CD4-positive, alpha-beta T cell (primary cell): ENCODE measurements at regions not wholly inside any gene's neighbourhood (a gene's known extent, or its start where the extent isn't known, plus 50 kb on each side); places are given as distances from the start of the nearest gene placed in this dataset.
"Not testable (repeated sequence)": the region's sequence is repeated elsewhere in the genome, so short reads cannot be mapped to it uniquely, and the experiment has no call there.

Experiments used
- ATAC-seq: fragments of 200-7000 bp; cut with Tn5 transposase; one replicate; pipeline ENCODE4 v1.10.0; 2022; ENCODE audit warnings: mild to moderate bottlenecking; ENCODE audit not compliant: poor library complexity
- CTCF ChIA-PET: fragments of 350-600 bp; sonication (Branson Sonifier 250); formaldehyde crosslinking; loops from one replicate; lab custom pipeline; 2021; ENCODE audit warnings: antibody characterized with exemption, inconsistent platforms; lab: Charles Lee
- POLR2A ChIA-PET: fragments of 350-600 bp; sonication (Branson Sonifier 250); formaldehyde crosslinking; loops from one replicate; lab custom pipeline; 2021; ENCODE audit warnings: antibody characterized with exemption, inconsistent platforms; lab: Charles Lee
- DNase-seq, 14 experiments: peaks; one replicate each; pipeline ENCODE4 v3.0.0-alpha.2; 2013 to 2020; ENCODE audit warnings: mixed read lengths in 2 of 14
- H3K27ac ChIP-seq, 2 donors: one replicate each; pipeline versions ENCODE4 v1.5.1 to v1.7.0; 2013; ENCODE audit warnings: low read length in 2 of 2, low read depth in 1 of 2, mild to moderate bottlenecking in 1 of 2
- H3K27me3 ChIP-seq, 2 experiments: 1 replicate in 1 of 2; 2 replicates in 1 of 2; pipeline versions ENCODE4 v1.6.1 to v1.7.0; 2013; ENCODE audit warnings: low read length in 2 of 2, control low read depth in 1 of 2, mild to moderate bottlenecking in 1 of 2, moderate library complexity in 1 of 2; ENCODE audit not compliant: insufficient read depth in 2 of 2, control insufficient read depth in 1 of 2
- H3K36me3 ChIP-seq: one replicate; pipeline ENCODE4 v1.6.1; 2013; ENCODE audit warnings: low read length, control low read depth; ENCODE audit not compliant: insufficient read depth
- H3K4me1 ChIP-seq: one replicate; pipeline ENCODE4 v1.6.1; 2013; ENCODE audit warnings: low read length, control low read depth; ENCODE audit not compliant: insufficient read depth
- H3K4me3 ChIP-seq: one replicate; pipeline ENCODE4 v1.5.1; 2013; ENCODE audit warnings: mild to moderate bottlenecking, low read length, moderate library complexity
- H3K9me3 ChIP-seq, 2 experiments: 1 replicate in 1 of 2; 2 replicates in 1 of 2; pipeline versions ENCODE4 v1.6.1 to v1.7.0; 2013; ENCODE audit warnings: low read length in 2 of 2, mild to moderate bottlenecking in 2 of 2, control low read depth in 1 of 2, moderate library complexity in 1 of 2; ENCODE audit not compliant: control insufficient read depth in 1 of 2, insufficient read depth in 1 of 2
- H3K27ac Mint-ChIP-seq: one replicate; pipeline ENCODE4 v1.8.0; 2020; ENCODE audit warnings: mixed read lengths
- H3K27me3 Mint-ChIP-seq: one replicate; pipeline ENCODE4 v1.8.0; 2021; ENCODE audit warnings: mixed read lengths
- H3K36me3 Mint-ChIP-seq: one replicate; pipeline ENCODE4 v1.8.0; 2021; ENCODE audit warnings: low read depth, mixed read lengths
- H3K4me1 Mint-ChIP-seq: one replicate; pipeline ENCODE4 v1.8.0; 2021; ENCODE audit warnings: low read depth, mixed read lengths
- H3K4me3 Mint-ChIP-seq: one replicate; pipeline ENCODE4 v1.8.0; 2020; ENCODE audit warnings: mild to moderate bottlenecking, mixed read lengths
- H3K9me3 Mint-ChIP-seq: one replicate; pipeline ENCODE4 v1.8.0; 2020; ENCODE audit warnings: mixed read lengths
- intact Hi-C, 2 experiments: fragments of 100-400 bp; cut with DNase I in 1 of 2; cut with micrococcal nuclease in 1 of 2; formaldehyde crosslinking; loops; one replicate each; pipeline versions ENCODE4 v1.15.1 to v1.9.0; 2023 to 2025; cut with DNase I, micrococcal nuclease
- TF ChIP-seq, protein P1 (sequence below): fragments of 200-600 bp; IDR thresholded peaks from one replicate; pipeline ENCODE4 v1.8.0; 2022; ENCODE audit warnings: antibody characterized with exemption, mild to moderate bottlenecking

DNA sequence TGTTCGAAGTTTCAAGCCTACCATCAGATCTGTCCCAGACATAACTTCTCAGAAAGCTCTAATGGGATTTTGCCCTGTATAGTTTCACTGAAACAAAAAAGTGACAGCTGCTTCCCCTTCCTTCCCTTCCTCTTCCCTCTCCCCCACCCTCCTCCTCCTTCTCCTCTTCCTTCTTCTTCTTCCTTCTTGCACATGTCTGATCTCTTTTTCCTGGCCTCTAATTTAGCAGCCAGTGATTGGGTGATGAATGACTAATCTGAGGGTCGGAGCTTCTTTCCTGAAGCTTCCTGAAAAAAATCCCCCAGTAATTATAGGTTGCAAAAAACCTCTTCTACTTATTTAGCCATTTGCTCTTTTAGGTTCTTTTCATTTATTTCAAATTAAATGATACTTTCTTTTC, 168.7 kb downstream of the POTEB3 start:
- H3K9me3 ChIP-seq, result peaks cover 0 to 7% of the 10 kb centered on the region in 2 experiments
- DNase-seq, result no peak
- ATAC-seq, result no peak
- H3K27me3 ChIP-seq, result peaks cover 2 to 4% of the 10 kb centered on the region in 2 experiments
- Mint-ChIP-seq H3K4me1 (no peaks in the 10 kb centered on the region), H3K27ac (no peak overlapping the region), H3K4me3 (no peak overlapping the region), H3K9me3 (no peaks in the 10 kb centered on the region), H3K36me3 (no peaks in the 10 kb centered on the region), H3K27me3 (peaks cover 8% of the 10 kb centered on the region)
- intact Hi-C loops, result no loop called here
- TF ChIP-seq, protein P1, sequence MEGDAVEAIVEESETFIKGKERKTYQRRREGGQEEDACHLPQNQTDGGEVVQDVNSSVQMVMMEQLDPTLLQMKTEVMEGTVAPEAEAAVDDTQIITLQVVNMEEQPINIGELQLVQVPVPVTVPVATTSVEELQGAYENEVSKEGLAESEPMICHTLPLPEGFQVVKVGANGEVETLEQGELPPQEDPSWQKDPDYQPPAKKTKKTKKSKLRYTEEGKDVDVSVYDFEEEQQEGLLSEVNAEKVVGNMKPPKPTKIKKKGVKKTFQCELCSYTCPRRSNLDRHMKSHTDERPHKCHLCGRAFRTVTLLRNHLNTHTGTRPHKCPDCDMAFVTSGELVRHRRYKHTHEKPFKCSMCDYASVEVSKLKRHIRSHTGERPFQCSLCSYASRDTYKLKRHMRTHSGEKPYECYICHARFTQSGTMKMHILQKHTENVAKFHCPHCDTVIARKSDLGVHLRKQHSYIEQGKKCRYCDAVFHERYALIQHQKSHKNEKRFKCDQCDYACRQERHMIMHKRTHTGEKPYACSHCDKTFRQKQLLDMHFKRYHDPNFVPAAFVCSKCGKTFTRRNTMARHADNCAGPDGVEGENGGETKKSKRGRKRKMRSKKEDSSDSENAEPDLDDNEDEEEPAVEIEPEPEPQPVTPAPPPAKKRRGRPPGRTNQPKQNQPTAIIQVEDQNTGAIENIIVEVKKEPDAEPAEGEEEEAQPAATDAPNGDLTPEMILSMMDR, result no peak
- no peak overlapping the region for H3K4me3 ChIP-seq
- POLR2A ChIA-PET, result interaction anchor here (1.9 kb wide), 1 partner anchor 10 kb away, joined by 4 read pairs; no protein-coding TSS in a partner anchor
- no peaks in the 10 kb centered on the region for H3K4me1 ChIP-seq
- H3K36me3 ChIP-seq, result no peaks in the 10 kb centered on the region
- CTCF ChIA-PET, result no interaction called here
- no peak overlapping the region for H3K27ac ChIP-seq

DNA sequence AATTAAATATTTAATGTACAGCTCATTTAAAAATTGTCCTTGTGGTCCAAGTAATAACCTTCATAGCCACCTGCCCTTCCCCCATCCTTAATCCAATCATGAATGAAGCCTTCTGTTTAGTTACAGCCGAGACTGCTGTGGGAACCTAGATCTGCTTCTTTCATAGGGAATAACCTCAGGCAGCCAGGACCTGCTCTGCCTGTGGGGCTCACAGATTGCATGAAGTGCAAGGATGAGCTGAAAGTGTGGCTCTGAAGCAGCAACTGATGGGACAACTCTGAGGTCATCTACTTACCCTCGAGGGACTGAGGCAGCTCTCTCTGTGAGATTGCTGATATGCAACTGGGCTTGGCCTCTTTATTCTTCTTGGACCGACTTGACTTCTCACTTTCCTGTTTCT, 169.8 kb downstream of the POTEB3 start:
- Mint-ChIP-seq H3K27me3 (peaks cover 8% of the 10 kb centered on the region), H3K27ac (no peak overlapping the region), H3K9me3 (no peaks in the 10 kb centered on the region), H3K36me3 (no peaks in the 10 kb centered on the region), H3K4me3 (no peak overlapping the region), H3K4me1 (no peaks in the 10 kb centered on the region)
- no peaks in the 10 kb centered on the region for H3K4me1 ChIP-seq
- H3K4me3 ChIP-seq, result no peak overlapping the region
- peaks cover 0 to 7% of the 10 kb centered on the region in 2 experiments for H3K9me3 ChIP-seq
- TF ChIP-seq, protein P1, result no peak
- CTCF ChIA-PET, result no interaction called here
- DNase-seq (no peak), ATAC-seq (no peak)
- H3K27me3 ChIP-seq, result peaks cover 2 to 4% of the 10 kb centered on the region in 2 experiments
- H3K27ac ChIP-seq, result no peak overlapping the region
- POLR2A ChIA-PET, result no interaction called here
- intact Hi-C loops, result no loop called here
- no peaks in the 10 kb centered on the region for H3K36me3 ChIP-seq

- POLR2A ChIA-PET, result interaction anchor here (1.3 kb wide), 1 partner anchor 15 kb away, joined by 3 read pairs; no protein-coding TSS in a partner anchor
- H3K27ac ChIP-seq, H3K36me3 Mint-ChIP-seq, intact Hi-C loops, H3K4me1 ChIP-seq, H3K4me1 Mint-ChIP-seq, DNase-seq, ATAC-seq, H3K27me3 ChIP-seq, H3K9me3 Mint-ChIP-seq, H3K27ac Mint-ChIP-seq, H3K9me3 ChIP-seq, H3K36me3 ChIP-seq, CTCF ChIA-PET, H3K4me3 ChIP-seq, H3K4me3 Mint-ChIP-seq, H3K27me3 Mint-ChIP-seq: not testable (repeated sequence)
Observed at GRCh38 chr15:21269673-21270072, 170.6 kb downstream of the POTEB3 start.

DNA sequence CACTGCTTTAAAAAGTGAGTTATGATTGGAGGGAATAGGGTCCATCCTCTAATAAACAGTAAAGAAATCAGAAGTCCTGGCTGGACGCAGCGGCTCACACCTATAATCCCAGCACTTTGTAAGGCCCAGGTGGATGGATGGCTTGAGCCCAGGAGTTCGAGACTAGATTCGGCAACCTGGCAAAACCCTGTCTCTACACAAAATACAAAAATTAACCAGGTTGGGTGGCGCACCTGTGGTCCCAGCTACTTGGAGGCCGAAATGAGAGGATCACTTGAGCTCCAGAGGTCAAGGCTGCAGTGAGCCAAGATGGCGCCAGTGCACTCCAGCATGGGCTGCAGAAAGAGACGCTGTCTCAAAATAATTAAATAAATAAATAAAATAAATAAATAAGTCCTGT, 171.2 kb downstream of the POTEB3 start:
- CTCF ChIA-PET, result no interaction called here
- H3K4me3 ChIP-seq, result no peak overlapping the region

More for the DNA sequence above, 171.2 kb downstream of the POTEB3 start:
- Mint-ChIP-seq H3K27ac (no peak overlapping the region), H3K4me1 (no peaks in the 10 kb centered on the region), H3K9me3 (no peaks in the 10 kb centered on the region), H3K36me3 (no peaks in the 10 kb centered on the region), H3K27me3 (peaks cover 8% of the 10 kb centered on the region), H3K4me3 (no peak overlapping the region)
- POLR2A ChIA-PET, result interaction anchor here (1.3 kb wide), 1 partner anchor 15 kb away, joined by 3 read pairs; no protein-coding TSS in a partner anchor
- ATAC-seq, result no peak
- TF ChIP-seq, protein P1, result no peak
- Histone ChIP-seq H3K27me3 (peaks cover 2 to 4% of the 10 kb centered on the region in 2 experiments), H3K27ac (no peak overlapping the region), H3K9me3 (peaks cover 0 to 7% of the 10 kb centered on the region in 2 experiments), H3K36me3 (no peaks in the 10 kb centered on the region), H3K4me1 (no peaks in the 10 kb centered on the region)
- intact Hi-C loops, result no loop called here
- DNase-seq, result no peak
